GM19043 (cell line): ENCODE measurements at regions not wholly inside any gene's neighbourhood (a gene's known extent, or its start where the extent isn't known, plus 50 kb on each side); places are given as distances from the start of the nearest gene placed in this dataset.
"Not testable (repeated sequence)": the region's sequence is repeated elsewhere in the genome, so short reads cannot be mapped to it uniquely, and the experiment has no call there.

Experiments
- ATAC-seq: cut with Tn5 transposase; IDR thresholded peaks from one replicate; pipeline ENCODE4 v1.9.1; 2021; ENCODE audit warnings: low read depth; ENCODE audit not compliant: unreplicated experiment

DNA sequence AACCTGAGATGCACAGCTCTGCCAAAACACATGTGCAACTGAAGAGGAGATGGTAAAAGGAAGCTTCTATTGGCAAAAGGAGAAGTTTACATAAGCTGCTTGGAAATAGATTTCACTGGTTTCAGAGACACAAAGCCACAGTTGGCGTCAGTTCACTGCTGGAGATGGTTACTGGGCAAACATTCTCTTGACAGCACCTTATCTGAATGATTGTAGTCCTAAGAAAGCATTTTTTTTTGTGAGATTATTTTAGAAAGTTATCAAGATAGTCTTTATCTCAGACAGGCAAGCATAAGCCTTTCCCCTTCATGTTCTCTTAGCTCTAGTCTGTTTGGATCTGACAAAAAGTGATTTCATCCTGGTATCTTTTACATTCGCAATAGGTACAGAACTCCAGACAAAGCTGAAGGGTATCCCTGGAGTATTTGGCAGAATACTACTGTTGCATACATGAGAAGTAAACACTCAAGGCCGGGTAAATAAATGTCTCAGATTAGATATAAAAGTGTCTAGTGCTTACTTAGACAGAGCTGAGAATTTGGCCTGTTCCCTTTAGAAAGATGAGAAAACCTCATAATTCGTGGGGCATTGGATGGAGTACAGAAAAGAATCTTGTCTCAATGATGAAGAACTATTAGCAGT is 1668.0 kb upstream of the NUDT12 start:
- ATAC-seq, result no peak

DNA sequence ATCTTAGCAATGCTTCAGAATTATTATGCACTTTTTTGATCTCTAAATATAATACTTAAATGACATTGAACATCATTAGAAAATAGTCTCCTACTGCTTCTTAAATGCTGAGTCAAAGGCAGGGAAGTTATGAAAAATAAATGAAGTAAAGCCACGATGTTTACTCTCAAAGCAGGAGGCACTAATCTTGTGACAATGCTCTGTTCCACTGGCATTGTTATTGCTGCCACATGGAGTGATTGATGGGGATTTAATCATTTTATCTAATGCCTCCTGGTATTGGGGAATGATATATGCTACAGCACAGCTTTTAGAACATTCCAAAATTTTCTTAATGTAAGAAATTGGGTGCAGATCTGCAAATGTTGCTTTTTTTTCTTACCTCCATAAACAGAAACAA is 1655.4 kb upstream of the NUDT12 start:
- ATAC-seq, result no peak

DNA sequence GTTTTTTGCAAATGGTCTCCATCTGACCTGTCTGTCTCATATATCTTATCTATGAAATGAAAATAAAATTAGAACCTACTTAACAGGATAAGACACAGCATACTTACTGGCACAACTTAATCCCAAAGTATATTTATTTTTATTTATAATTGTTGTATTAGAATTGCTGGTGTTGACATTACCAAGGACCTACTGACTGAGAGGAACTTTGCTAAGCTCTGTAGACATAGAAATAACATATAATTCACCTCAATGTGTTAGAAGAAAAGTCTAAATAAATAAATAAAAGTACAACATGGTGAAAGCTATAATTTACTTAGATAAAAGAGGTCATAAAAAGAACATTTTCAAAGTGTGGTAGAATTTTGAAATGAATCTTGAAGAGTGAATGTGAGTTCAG is 1650.5 kb upstream of the NUDT12 start:
- ATAC-seq, result no peak

DNA sequence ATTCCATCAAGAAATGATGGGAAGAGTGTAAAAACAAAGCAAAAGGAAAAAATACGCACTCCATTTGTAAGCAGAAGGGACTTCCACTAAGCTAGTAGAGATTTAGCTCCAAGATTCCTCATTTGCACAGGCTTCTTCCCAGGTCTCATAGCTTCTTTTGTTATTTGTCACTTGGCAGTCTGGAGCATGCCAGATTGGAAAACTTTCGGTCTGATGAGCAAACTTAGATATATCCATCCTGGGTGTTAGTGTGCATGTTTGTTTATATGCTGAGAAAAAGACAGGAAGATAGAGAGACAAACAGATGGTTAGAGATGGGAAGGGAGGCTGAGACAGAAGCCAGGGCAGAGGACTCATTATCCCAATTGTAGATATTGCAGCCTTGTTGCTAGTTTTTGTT is 1644.5 kb upstream of the NUDT12 start:
- ATAC-seq, result no peak

DNA sequence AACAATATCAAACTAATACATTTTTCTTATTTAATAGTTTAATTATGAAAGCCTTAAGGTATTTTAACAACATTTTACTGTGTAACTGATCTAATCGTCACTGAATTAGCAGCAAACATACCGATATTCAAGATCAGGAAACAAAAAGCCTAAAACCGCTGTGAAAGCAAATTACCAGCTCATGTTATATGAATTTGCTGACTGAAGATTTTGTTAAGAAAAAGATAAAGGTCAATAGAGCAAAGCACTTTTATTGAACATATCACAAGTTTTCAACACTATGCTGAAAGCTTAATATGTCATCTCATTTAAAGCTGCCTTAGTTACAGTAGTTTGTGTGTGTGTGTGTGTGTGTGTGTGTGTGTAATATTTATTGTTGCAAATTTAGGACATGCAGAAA is 1634.9 kb upstream of the NUDT12 start:
- no peak for ATAC-seq

DNA sequence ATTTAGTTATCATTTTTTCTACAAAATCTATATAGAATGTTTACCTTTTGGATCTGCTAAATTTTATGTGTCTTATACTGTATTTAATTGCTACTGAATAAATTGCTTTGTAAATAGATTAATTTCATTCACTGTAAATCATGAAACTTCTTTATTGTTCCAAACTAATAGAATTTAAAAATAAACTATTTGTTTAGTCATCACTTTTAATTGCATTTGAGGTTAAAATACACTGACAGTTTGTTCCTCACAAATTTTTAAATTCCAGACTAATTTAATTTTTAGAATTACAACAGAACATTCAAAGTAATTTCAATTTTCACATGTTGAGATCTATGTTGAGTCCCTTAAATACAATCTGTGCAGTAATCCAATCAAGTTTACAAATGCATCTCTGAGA is 1633.2 kb upstream of the NUDT12 start:
- ATAC-seq, result no peak

DNA sequence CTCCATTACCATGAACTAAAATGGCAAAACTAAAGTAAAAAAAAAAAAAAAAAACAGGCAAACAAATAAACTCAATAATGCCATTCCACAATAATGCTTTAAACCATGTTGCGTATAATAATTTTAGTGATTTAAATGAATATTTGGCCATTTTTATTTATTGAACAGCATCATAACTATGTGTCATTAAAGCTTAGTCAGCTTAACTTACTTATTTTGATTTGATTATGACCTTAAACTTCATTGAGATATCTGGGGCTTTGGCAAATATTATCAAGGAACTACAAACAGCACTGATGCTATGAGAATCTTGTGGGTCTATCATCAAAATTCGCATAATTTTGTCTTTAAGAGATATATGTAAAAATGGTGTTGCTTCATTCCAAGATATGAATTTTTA is 1610.3 kb upstream of the NUDT12 start:
- no peak for ATAC-seq

GRCh38 chr5:105168806-105169205 is 1606.2 kb upstream of the NUDT12 start:
- no peak for ATAC-seq

GRCh38 chr5:105167092-105167491 is 1604.5 kb upstream of the NUDT12 start:
- no peak for ATAC-seq

- ATAC-seq, result no peak
Measured at GRCh38 chr5:105163547-105163946, 1601.0 kb upstream of the NUDT12 start.

DNA sequence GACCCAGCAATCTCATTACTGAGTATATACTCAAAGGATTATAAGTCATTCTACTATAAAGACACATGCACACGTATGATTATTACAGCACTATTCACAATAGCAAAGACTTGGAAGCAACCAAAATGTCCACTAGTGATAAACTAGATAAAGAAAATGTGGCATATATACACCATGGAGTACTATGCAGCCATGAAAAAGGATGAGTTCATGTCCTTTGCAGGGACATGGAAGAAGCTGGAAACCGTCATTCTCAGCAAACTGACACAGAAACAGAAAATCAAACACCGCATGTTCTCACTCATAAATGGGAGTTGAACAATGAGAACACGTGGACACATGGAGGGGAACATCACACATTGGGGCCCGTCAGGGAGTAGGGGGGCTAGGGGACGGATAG is 1600.0 kb upstream of the NUDT12 start:
- not testable (repeated sequence) for ATAC-seq

DNA sequence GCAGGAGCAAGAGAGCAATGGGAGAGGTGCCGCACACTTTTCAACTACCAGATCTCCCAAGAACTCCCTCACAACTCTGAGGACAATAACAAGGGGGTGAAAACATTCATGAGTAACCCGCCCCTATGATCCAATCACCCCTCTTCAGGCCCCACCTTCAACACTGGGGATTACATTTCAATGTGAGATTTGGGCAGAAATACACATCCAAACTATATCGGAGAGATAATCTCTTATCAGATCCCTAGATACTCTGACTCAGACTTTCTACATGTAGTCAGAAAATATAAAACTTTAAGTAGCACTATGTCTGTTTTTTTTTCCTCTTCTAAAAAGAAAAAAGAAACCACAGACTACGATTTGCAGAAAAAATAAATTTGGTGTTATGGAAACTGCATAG is 1595.9 kb upstream of the NUDT12 start:
- ATAC-seq, result no peak

- no peak for ATAC-seq
Measured at GRCh38 chr5:105150323-105150722, 1587.7 kb upstream of the NUDT12 start.

DNA sequence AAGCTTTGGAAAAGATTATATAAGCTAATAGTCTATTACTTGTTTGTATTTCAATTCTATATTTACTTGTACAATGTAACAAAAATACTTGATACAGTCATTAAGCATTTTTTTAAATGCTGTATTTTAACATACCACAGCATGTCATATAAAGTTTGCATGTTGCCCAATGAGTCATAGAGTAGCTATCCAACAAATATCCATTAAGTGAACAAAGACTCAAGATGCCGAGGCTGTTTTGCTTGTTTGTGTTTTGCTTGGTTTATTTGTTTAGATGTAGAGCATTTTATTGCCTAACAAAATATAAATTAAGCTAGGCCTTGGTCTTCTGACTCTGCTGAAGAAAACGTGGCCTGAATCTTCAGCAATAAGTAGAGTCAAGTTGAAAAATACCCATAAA is 1584.3 kb upstream of the NUDT12 start:
- no peak for ATAC-seq

DNA sequence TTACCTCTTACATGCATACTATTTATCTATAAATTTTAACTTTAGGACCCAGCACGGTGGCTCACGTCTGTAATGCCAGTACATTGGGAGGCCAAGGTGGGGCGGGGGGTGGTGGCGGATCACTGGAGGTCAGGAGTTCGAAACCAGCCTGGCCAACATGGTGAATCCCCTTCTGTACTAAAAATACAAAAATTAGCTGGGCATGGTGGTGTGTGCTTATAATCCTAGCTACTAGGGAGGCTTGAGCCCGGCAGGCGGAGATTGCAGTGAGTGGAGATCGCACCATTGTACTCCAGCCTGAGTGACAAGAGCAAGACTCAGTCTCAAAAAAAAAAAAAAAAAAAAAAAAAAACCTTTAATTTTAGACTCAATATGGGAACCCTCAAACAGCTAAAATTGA is 1582.6 kb upstream of the NUDT12 start:
- ATAC-seq, result no peak

DNA sequence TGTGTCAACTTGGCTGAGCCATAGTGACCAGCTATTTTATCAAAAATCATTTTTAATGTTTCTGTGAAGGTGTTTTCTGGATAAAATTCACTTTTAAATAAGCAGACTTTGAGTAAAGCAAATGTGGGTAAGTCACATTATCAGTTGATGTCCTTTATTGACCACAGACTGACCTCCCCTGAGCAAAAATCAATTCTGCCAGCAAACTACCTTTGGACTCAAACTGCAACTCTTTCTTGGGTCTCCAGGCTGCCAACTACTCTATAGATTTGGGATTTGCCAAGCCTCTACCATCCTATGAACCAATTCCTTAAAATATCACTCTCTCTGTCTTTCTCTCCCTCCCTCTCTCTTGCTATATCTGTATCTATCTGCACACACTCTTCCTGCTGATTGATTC is 1571.7 kb upstream of the NUDT12 start:
- no peak for ATAC-seq

DNA sequence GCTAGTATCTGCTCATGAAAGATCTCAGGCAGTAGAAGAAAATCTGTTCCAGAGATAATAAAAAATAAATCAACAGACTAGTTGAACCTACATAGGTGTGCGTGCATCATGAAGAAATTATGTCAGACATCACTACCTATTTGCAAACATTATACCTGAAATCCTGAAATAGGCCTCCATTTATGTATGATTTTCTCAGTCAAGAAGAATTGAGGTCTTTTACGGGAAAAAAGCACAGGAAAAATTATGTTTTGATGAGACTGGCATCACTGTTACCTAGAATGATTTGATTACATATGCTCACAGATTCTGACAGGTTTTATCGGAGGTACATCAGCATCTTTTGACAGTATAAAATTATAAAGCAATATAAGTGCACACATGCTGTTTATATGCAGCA is 1570.5 kb upstream of the NUDT12 start:
- no peak for ATAC-seq

- ATAC-seq, result no peak
Measured at GRCh38 chr5:105132581-105132980, 1570.0 kb upstream of the NUDT12 start.

DNA sequence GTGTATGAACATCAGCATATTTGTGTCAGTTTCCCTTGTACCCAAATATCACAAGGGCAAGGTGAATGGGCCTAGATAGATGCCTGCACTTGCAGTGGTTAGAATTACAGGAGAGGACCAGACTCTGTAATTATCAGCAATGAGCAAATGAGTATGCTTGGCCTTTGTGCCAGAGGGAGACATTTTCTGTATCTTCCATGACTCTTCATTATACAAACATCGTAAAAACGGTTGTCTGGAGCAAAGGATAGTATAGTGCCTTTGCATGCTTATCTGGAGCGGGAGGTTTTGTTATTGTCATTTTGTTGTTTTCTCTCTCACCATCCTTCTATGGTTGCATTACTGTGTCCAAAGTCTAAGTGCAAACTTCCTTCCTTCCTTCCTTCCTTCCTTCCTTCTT is 1568.5 kb upstream of the NUDT12 start:
- ATAC-seq, result no peak

GRCh38 chr5:105101577-105101976 is 1539.0 kb upstream of the NUDT12 start:
- no peak for ATAC-seq

DNA sequence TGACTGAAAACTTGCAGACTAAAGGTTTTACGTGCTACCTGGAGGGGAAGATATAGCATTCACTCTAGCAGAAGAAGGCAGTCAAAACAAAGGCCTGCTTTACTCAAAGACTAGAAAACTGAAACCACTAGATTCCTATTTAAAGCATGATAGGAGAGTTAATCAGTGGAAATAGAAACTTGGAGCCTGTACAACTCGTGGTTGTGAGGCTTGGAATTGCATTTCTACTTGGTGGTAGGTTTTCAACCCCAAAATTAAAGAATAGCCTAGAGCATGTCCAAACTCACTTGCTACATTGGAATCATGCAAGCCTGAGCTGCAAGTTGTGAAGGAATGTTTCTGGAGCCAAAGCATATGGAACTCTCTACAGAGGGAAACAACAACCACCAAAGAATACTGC is 1526.4 kb upstream of the NUDT12 start:
- ATAC-seq, result no peak

DNA sequence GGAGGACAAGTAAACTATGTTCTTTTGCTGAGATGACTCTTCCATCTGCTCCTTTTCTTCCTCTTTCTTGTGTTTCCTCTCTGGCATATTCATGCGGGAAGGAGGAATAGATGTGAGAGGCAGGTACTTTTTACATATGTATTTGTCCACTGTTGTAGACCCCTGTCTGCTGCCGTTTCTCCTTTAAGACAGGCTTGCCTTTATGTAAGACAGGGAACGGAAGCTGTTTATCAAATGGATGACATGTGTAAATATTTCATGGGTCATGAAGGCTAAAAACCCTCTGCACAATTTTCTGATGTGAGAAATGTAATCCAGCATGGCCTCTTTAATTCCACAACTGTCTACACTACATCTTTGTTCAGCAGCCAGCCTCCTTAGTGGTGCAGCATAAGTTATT is 1525.5 kb upstream of the NUDT12 start:
- no peak for ATAC-seq

GRCh38 chr5:105057893-105058292 is 1495.3 kb upstream of the NUDT12 start:
- ATAC-seq, result no peak
